ENCODE measurements at regions not wholly inside any gene's neighbourhood (a gene's known extent, or its start where the extent isn't known, plus 50 kb on each side); places are given as distances from the start of the nearest gene placed in this dataset.

GRCh38 chr5:73325546-73325945 is 123.0 kb downstream of the FOXD1 start (continued):
- no peak for TF ChIP-seq ATOH8 (CRISPR knock-in tag; IDR thresholded peaks at IDR 0.05; ENCODE audit: low read depth)

- Histone ChIP-seq H3K4me2 (no peak overlapping the region), H3K4me3 (no peak overlapping the region), H3K4me1 (0 out of 3 replicates have a peak, but pooled peaks cover 2% of the 10 kb centered on the region), H3K9me3 (no peaks in the 10 kb centered on the region), H3K27ac (no peak overlapping the region)
- ChIA-PET POLR2A (no interaction called here), CTCF (interaction anchor here (1.0 to 1.3 kb wide), 2 partner anchors 107 to 124 kb away, joined by 3 to 6 read pairs; partner anchors contain the start of gene FOXD1)
- 58% methylated on average over 5 of the region's 5 CpGs for WGBS (ENCODE audit: missing lambda C conversion rate)
- TF ChIP-seq TFCP2L1 (CRISPR knock-in tag; IDR thresholded peaks at IDR 0.05): no peak
- TF ChIP-seq KDM5A (IDR thresholded peaks at IDR 0.05): no peak
- TF ChIP-seq EHF (CRISPR knock-in tag; IDR thresholded peaks at IDR 0.05): no peak
- no peak for TF ChIP-seq JUNB (IDR thresholded peaks at IDR 0.05)
- no peak for TF ChIP-seq RARB (CRISPR knock-in tag; IDR thresholded peaks at IDR 0.05)
- no peak for TF ChIP-seq JUN (IDR thresholded peaks at IDR 0.05)
- no peak for TF ChIP-seq MYC (IDR thresholded peaks at IDR 0.05; ENCODE audit: borderline replicate concordance, low read length)
- no peak for TF ChIP-seq USF2 (IDR thresholded peaks at IDR 0.05)
- TF ChIP-seq EHMT2 (IDR thresholded peaks at IDR 0.05; ENCODE audit: low read depth): no peak
- no peak for TF ChIP-seq HOXB5 (CRISPR knock-in tag; IDR thresholded peaks at IDR 0.05)
- FAIRE-seq (peak; percentile 28), ATAC-seq (no peak), DNase-seq (ENCODE audit: low read depth in 1 of 2, low spot score in 1 of 2) (no peak)
These were observed 125.1 kb downstream of the FOXD1 start for GRCh38 chr5:73323466-73323865.

DNA sequence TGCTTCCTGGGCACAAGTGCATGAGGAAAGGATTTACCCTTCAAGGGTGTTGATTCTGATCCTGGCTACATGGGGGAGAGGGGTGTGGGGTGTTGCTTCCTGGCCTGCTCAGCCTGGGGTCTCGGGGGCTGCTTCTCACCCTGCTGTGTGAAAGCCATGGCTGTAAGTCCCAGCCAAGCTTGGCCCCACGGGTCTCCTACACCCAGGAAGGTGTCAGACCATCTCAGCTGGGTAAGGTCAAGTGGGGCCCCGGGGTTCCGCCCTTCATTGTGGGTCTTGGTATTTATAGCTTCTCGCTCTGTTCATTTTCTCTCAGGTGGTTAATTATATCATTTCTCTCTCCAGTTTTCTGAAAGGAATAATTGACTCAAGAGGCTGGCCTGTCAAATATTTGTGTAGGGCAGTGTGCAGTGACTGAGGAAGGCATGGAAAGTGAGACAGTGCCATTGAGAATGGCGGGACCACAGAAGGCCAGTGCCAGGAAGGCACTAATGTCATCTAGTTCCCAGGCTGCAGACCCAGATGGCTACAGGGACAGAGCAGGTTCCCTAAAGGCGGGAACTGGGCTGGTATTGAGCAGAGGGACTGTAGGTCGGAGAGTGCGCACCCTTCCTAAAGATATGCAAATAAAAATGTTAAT is 126.0 kb downstream of the FOXD1 start:
- 78% methylated on average over 8 of the region's 9 CpGs for WGBS (ENCODE audit: missing lambda C conversion rate)
- CTCF ChIA-PET: interaction anchor here (1.0 to 2.0 kb wide), 5 partner anchors 40 to 132 kb away, joined by 3 to 7 read pairs (median 4); no protein-coding TSS in a partner anchor
- ATAC-seq (no peak), FAIRE-seq (no peak), DNase-seq (ENCODE audit: low read depth in 1 of 2, low spot score in 1 of 2) (no peak)
- Histone ChIP-seq H3K4me2 (no peak overlapping the region), H3K4me1 (no peaks in the 10 kb centered on the region), H3K27ac (peak overlapping the region in 1 of 2 experiments; percentile 42; a peak in 1 of 6 replicates), H3K4me3 (no peak overlapping the region), H3K9me3 (no peaks in the 10 kb centered on the region)
- POLR2A ChIA-PET: no interaction called here
- no peak for TF ChIP-seq KDM5A (IDR thresholded peaks at IDR 0.05)
- no peak for TF ChIP-seq RNF2 (IDR thresholded peaks at IDR 0.05; ENCODE audit: borderline replicate concordance, low read depth)
- no peak for TF ChIP-seq CTCF (IDR thresholded peaks at IDR 0.05)
- no peak for TF ChIP-seq HMGXB4 (CRISPR knock-in tag; IDR thresholded peaks at IDR 0.05; ENCODE audit: borderline replicate concordance)
- TF ChIP-seq NR3C1 (IDR thresholded peaks at IDR 0.05): no peak
- TF ChIP-seq RARB (CRISPR knock-in tag; IDR thresholded peaks at IDR 0.05): no peak
- no peak for TF ChIP-seq MAX (IDR thresholded peaks at IDR 0.05)
- no peak for TF ChIP-seq TFCP2L1 (CRISPR knock-in tag; IDR thresholded peaks at IDR 0.05)

All from A549 (cell line).